ENCODE measurements at regions not wholly inside any gene's neighbourhood (a gene's known extent, or its start where the extent isn't known, plus 50 kb on each side); places are given as distances from the start of the nearest gene placed in this dataset.
"Not testable (repeated sequence)": the region's sequence is repeated elsewhere in the genome, so short reads cannot be mapped to it uniquely, and the experiment has no call there.

- H3K36me3 ChIP-seq; H3K9me3 ChIP-seq (replicated peaks); H3K4me1 ChIP-seq (replicated peaks); H3K27me3 ChIP-seq (replicated peaks); DNase-seq (ENCODE audit: low read depth in 1 of 2, low spot score in 2 of 2); H3K4me3 ChIP-seq; H3K27ac ChIP-seq: not testable (repeated sequence)
These were observed 106.8 kb downstream of the TNFRSF13B start for GRCh38 chr17:16865077-16865613.

GRCh38 chr17:16864462-16865076 is 107.3 kb downstream of the TNFRSF13B start:
- H3K9me3 ChIP-seq (replicated peaks); H3K4me1 ChIP-seq (replicated peaks); H3K27ac ChIP-seq; H3K27me3 ChIP-seq (replicated peaks); H3K4me3 ChIP-seq; DNase-seq (ENCODE audit: low read depth in 1 of 2, low spot score in 2 of 2); H3K36me3 ChIP-seq: not testable (repeated sequence)

- H3K36me3 ChIP-seq; H3K27me3 ChIP-seq (replicated peaks); H3K4me1 ChIP-seq (replicated peaks); H3K27ac ChIP-seq; H3K4me3 ChIP-seq; H3K9me3 ChIP-seq (replicated peaks): not testable (repeated sequence)
- peak in 1 of 2 experiments; percentile 14 for DNase-seq (ENCODE audit: low read depth in 1 of 2, low spot score in 2 of 2)
These were observed 110.8 kb downstream of the TNFRSF13B start for GRCh38 chr17:16861152-16861551.

GRCh38 chr17:16860467-16860866 is 111.5 kb downstream of the TNFRSF13B start:
- not testable (repeated sequence) for DNase-seq (ENCODE audit: low read depth in 1 of 2, low spot score in 2 of 2)

GRCh38 chr17:16859515-16859914 is 112.4 kb downstream of the TNFRSF13B start:
- H3K36me3 ChIP-seq; H3K27ac ChIP-seq; DNase-seq (ENCODE audit: low read depth in 1 of 2, low spot score in 2 of 2); H3K9me3 ChIP-seq (replicated peaks); H3K4me3 ChIP-seq; H3K4me1 ChIP-seq (replicated peaks); H3K27me3 ChIP-seq (replicated peaks): not testable (repeated sequence)

More at GRCh38 chr17:16860467-16860866, 111.5 kb downstream of the TNFRSF13B start:
- H3K9me3 ChIP-seq (replicated peaks); H3K4me3 ChIP-seq; H3K27me3 ChIP-seq (replicated peaks); H3K27ac ChIP-seq; H3K36me3 ChIP-seq; H3K4me1 ChIP-seq (replicated peaks): not testable (repeated sequence)

GRCh38 chr17:16857746-16858145 is 114.2 kb downstream of the TNFRSF13B start:
- not testable (repeated sequence) for H3K27ac ChIP-seq; H3K4me1 ChIP-seq (replicated peaks); H3K9me3 ChIP-seq (replicated peaks); DNase-seq (ENCODE audit: low read depth in 1 of 2, low spot score in 2 of 2); H3K27me3 ChIP-seq (replicated peaks); H3K4me3 ChIP-seq; H3K36me3 ChIP-seq

- H3K36me3 ChIP-seq; H3K27ac ChIP-seq; H3K4me3 ChIP-seq; H3K4me1 ChIP-seq (replicated peaks); DNase-seq (ENCODE audit: low read depth in 1 of 2, low spot score in 2 of 2); H3K27me3 ChIP-seq (replicated peaks); H3K9me3 ChIP-seq (replicated peaks): not testable (repeated sequence)
These were observed 115.1 kb downstream of the TNFRSF13B start for GRCh38 chr17:16856846-16857245.

GRCh38 chr17:16856171-16856570 is 115.7 kb downstream of the TNFRSF13B start:
- not testable (repeated sequence) for H3K27me3 ChIP-seq (replicated peaks); H3K4me3 ChIP-seq; DNase-seq (ENCODE audit: low read depth in 1 of 2, low spot score in 2 of 2); H3K9me3 ChIP-seq (replicated peaks); H3K36me3 ChIP-seq; H3K4me1 ChIP-seq (replicated peaks); H3K27ac ChIP-seq

GRCh38 chr17:16854636-16855035 is 117.3 kb downstream of the TNFRSF13B start:
- not testable (repeated sequence) for H3K27ac ChIP-seq; H3K4me1 ChIP-seq (replicated peaks); H3K4me3 ChIP-seq; DNase-seq (ENCODE audit: low read depth in 1 of 2, low spot score in 2 of 2); H3K27me3 ChIP-seq (replicated peaks); H3K36me3 ChIP-seq; H3K9me3 ChIP-seq (replicated peaks)

- Histone ChIP-seq H3K36me3 (no peaks in the 10 kb centered on the region), H3K27me3 (replicated peaks) (no peaks in the 10 kb centered on the region)
- DNase-seq (ENCODE audit: low read depth in 1 of 2, low spot score in 2 of 2): no peak
These were observed 118.1 kb downstream of the TNFRSF13B start for GRCh38 chr17:16853661-16854320.

GRCh38 chr17:16849861-16850260 is 122.1 kb downstream of the TNFRSF13B start:
- H3K27ac ChIP-seq; H3K9me3 ChIP-seq (replicated peaks); DNase-seq (ENCODE audit: low read depth in 1 of 2, low spot score in 2 of 2); H3K4me3 ChIP-seq; H3K36me3 ChIP-seq; H3K4me1 ChIP-seq (replicated peaks); H3K27me3 ChIP-seq (replicated peaks): not testable (repeated sequence)

More at GRCh38 chr17:16853661-16854320, 118.1 kb downstream of the TNFRSF13B start:
- H3K9me3 ChIP-seq (replicated peaks): no peaks in the 10 kb centered on the region
- no peaks in the 10 kb centered on the region for H3K4me1 ChIP-seq (replicated peaks)
- H3K27ac ChIP-seq: no peak overlapping the region
- H3K4me3 ChIP-seq: no peak overlapping the region

- H3K27ac ChIP-seq; H3K36me3 ChIP-seq; DNase-seq (ENCODE audit: low read depth in 1 of 2, low spot score in 2 of 2); H3K9me3 ChIP-seq (replicated peaks); H3K27me3 ChIP-seq (replicated peaks); H3K4me3 ChIP-seq; H3K4me1 ChIP-seq (replicated peaks): not testable (repeated sequence)
These were observed 122.9 kb downstream of the TNFRSF13B start for GRCh38 chr17:16848997-16849396.

GRCh38 chr17:16845098-16845497 is 126.8 kb downstream of the TNFRSF13B start:
- not testable (repeated sequence) for H3K36me3 ChIP-seq; H3K9me3 ChIP-seq (replicated peaks); H3K4me3 ChIP-seq; H3K27me3 ChIP-seq (replicated peaks); H3K27ac ChIP-seq; DNase-seq (ENCODE audit: low read depth in 1 of 2, low spot score in 2 of 2); H3K4me1 ChIP-seq (replicated peaks)

GRCh38 chr17:16844669-16845068 is 127.2 kb downstream of the TNFRSF13B start:
- H3K9me3 ChIP-seq (replicated peaks); H3K4me3 ChIP-seq; H3K36me3 ChIP-seq; H3K27ac ChIP-seq; H3K4me1 ChIP-seq (replicated peaks); H3K27me3 ChIP-seq (replicated peaks); DNase-seq (ENCODE audit: low read depth in 1 of 2, low spot score in 2 of 2): not testable (repeated sequence)

- H3K4me3 ChIP-seq: not testable (repeated sequence)
These were observed 128.4 kb downstream of the TNFRSF13B start for GRCh38 chr17:16843511-16843910.

More at GRCh38 chr17:16843511-16843910, 128.4 kb downstream of the TNFRSF13B start:
- not testable (repeated sequence) for H3K4me1 ChIP-seq (replicated peaks); H3K9me3 ChIP-seq (replicated peaks); DNase-seq (ENCODE audit: low read depth in 1 of 2, low spot score in 2 of 2); H3K36me3 ChIP-seq; H3K27ac ChIP-seq; H3K27me3 ChIP-seq (replicated peaks)

All from SJSA1 (cell line).